Heart left ventricle (tissue), 13 donors: ENCODE measurements at regions not wholly inside any gene's neighbourhood (a gene's known extent, or its start where the extent isn't known, plus 50 kb on each side); places are given as distances from the start of the nearest gene placed in this dataset.

Experiments used
- CTCF ChIP-seq, 12 donors: fragments of 200-600 bp; sonication (generic) in 4 of 12; IDR thresholded peaks; one replicate each; pipeline versions ENCODE4 v1.5.0 to v1.8.0; 2018 to 2022; ENCODE audit warnings: antibody characterized with exemption in 12 of 12, mild to moderate bottlenecking in 5 of 12
- POLR2A ChIP-seq, 2 donors: fragments of 450-650 bp; IDR thresholded peaks; one replicate each; pipeline ENCODE4 v1.6.1; 2017; ENCODE audit warnings: antibody characterized with exemption in 2 of 2, mild to moderate bottlenecking in 2 of 2, moderate library complexity in 2 of 2
- donor health status: ischemic (EF 13 %, LVEDD 7.1; RV severe dilation, severe dysfunction).
- donor health status: DM: no; HTN: yes; CAD: no.
- donor health status: DM: no; HTN: no; CAD: no.
- donor health status: ischemic (EF 25% LVEDD 6.9; RV normal size, moderate dysfunction).
- donor health status: ischemic (EF 25% LVEDD 5.7; RV mildly dilated, moderate dysfunction).
- donor health status: ischemic (EF 35%, LVEDD 5.7; RV mildly dilated, moderate dysfunction).
- donor health status: nonischemic (EF 11% LVEDD 7.7; RV severe dilation, severe dysfunction).
- donor health status: DM: yes; HTN: yes; CAD: no.
- donor health status: PGD.
- donor health status: ischemic (EF 29% LVEDD 5.4; RV normal size, mild dysfunction).
- donor health status: nonischemic (EF 23%, LVEDD 6.1; RV moderate dilation, normal function).

GRCh38 chr18:44556296-44556695, 124.4 kb upstream of the SETBP1 start:
- no peak for TF ChIP-seq CTCF (IDR thresholded peaks at IDR 0.05)
- TF ChIP-seq POLR2A (IDR thresholded peaks at IDR 0.05), result no peak
